NB4 (cell line): ENCODE measurements at regions not wholly inside any gene's neighbourhood (a gene's known extent, or its start where the extent isn't known, plus 50 kb on each side); places are given as distances from the start of the nearest gene placed in this dataset.

Experiments
- POLR2A ChIP-seq: IDR thresholded peaks from 2 replicates; pipeline ENCODE4 v1.6.1; 2011; ENCODE audit warnings: mild to moderate bottlenecking; ENCODE audit not compliant: insufficient read length; ENCODE audit errors: extremely low read depth
- TF ChIP-seq, protein P1 (sequence below): IDR thresholded peaks from one replicate; pipeline ENCODE4 v1.5.1; 2012; ENCODE audit warnings: low read depth, low read length

- TF ChIP-seq, protein P1, sequence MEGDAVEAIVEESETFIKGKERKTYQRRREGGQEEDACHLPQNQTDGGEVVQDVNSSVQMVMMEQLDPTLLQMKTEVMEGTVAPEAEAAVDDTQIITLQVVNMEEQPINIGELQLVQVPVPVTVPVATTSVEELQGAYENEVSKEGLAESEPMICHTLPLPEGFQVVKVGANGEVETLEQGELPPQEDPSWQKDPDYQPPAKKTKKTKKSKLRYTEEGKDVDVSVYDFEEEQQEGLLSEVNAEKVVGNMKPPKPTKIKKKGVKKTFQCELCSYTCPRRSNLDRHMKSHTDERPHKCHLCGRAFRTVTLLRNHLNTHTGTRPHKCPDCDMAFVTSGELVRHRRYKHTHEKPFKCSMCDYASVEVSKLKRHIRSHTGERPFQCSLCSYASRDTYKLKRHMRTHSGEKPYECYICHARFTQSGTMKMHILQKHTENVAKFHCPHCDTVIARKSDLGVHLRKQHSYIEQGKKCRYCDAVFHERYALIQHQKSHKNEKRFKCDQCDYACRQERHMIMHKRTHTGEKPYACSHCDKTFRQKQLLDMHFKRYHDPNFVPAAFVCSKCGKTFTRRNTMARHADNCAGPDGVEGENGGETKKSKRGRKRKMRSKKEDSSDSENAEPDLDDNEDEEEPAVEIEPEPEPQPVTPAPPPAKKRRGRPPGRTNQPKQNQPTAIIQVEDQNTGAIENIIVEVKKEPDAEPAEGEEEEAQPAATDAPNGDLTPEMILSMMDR: no peak
- no peak for TF ChIP-seq POLR2A
Observed at GRCh38 chr6:53199156-53199555, 50.5 kb upstream of the GCM1 start.
